OCI-M1 (cell line): ENCODE measurements at regions not wholly inside any gene's neighbourhood (a gene's known extent, or its start where the extent isn't known, plus 50 kb on each side); places are given as distances from the start of the nearest gene placed in this dataset.
A peak's percentile ranks its signal among the peaks of the same experiment; 100 is the strongest.
"Not testable (repeated sequence)": the region's sequence is repeated elsewhere in the genome, so short reads cannot be mapped to it uniquely, and the experiment has no call there.

Source experiments
- DNase-seq: peaks from one replicate; lab custom pipeline; 2025; lab: John Stamatoyannopoulos, UW

GRCh38 chr1:68848017-68848416, 351.1 kb upstream of the DEPDC1 start:
- DNase-seq: no peak

DNA sequence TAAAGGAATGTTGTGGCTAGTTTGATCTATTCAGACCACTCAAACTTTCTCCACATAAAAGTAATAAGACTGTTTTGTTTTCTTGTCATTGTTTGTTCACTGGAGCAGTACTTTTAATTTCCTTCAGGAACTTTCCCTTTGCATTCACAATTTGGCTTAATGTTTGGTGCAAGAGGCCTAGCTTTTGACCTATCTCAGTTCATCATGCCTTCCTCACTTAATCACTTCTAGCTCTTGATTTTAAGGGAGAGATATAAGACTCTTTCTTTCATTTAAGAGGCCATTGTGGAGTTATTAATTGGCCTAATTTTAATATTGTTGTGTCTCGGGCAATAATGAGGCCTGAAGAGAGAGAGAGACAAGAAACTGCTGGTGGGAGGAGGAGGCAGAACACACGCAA, 371.7 kb upstream of the DEPDC1 start:
- DNase-seq: no peak

DNA sequence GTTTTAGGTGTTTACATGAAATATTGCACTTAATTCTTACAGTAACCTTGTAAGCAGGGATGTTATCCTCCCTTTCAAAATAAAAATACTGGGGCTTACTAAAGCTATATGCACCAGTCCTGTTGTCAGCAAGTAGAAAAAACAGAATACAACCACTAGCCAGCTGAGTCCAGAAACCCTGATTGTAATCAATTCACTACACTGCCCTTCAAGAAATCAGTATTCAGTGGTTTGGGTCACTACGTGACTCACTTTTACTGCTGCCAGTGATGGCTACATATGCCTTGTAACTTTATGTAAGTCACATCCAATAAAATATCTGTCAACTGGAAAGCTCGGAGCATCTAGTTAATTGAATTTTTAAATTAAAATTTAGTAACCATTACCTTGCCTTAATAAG, 376.3 kb upstream of the DEPDC1 start:
- DNase-seq: no peak

DNA sequence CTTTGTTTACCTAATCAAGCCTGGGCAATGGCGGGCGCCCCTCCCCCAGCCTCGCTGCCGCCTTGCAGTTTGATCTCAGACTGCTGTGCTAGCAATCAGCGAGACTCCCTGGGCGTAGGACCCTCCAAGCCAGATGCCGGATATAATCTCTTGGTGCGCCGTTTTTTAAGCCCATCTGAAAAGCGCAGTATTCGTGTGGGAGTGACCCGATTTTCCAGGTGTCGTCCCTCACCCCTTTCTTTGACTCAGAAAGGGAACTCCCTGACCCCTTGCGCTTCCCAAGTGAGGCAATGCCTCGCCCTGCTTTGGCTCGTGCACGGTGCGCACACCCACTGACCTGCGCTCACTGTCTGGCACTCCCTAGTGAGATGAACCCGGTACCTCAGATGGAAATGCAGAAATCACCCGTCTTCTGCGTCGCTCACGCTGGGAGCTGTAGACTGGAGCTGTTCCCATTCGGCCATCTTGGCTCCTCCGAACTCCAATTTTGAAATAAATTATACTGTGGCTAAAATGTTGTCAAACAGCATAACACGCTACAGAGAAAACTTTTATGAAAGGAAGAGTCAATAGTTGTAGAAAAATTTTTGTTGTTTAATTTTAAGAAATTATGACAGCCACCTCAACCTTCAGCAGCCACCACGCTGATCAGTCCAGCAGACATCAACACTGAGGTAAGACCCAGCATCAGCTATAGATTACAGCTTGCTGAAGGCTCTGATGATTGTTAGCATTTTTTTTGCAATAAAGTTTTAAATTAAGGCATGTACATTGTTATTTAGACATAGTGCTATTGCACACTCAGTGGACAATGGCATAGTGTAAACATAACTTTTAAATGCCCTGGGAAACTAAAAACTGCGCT, 384.7 kb upstream of the DEPDC1 start:
- DNase-seq: not testable (repeated sequence)

- DNase-seq: no peak
These were observed 392.6 kb upstream of the DEPDC1 start for GRCh38 chr1:68889471-68889870.

- DNase-seq: no peak
These were observed 393.9 kb upstream of the DEPDC1 start for GRCh38 chr1:68890736-68891135.

GRCh38 chr1:68904477-68904876, 407.6 kb upstream of the DEPDC1 start:
- DNase-seq: no peak

DNA sequence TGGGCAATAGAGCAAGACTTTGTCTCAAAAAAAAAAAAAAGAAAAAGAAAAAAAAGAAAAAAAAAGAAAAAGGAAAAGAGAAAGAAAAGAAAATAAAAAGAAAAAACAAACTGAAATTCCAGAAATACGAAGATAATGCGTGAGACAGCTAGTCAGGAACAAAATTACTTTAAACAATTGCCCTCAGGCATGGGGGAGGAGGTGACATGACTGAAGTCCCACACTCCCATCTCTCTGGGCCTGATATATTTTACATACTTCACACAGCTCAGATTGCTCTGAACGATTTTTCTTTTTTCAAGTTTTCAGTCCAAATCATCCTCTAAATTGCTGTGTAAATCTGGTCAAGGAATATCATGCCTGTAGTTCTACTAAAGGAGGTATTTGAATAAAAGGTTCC, 409.5 kb upstream of the DEPDC1 start:
- DNase-seq: no peak

DNA sequence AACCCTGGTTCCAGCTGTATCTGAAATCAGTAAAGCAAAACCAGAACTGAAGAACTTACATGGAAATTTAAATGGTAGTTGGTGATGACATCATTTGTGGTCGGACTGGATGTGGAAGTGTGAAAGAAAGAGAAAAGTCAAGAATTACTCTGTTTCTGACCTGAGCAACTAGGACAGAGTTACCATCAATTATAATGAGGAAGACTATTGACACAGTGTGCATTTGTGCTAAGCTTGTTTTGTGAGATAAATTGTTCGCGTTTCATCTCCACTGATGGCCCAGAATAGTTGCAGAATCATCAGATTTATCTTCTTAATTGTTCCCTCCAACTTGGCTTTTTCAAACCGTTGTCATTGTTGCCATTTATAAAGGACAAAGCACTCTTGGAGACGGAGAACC, 410.6 kb upstream of the DEPDC1 start:
- DNase-seq: peak; percentile 30

GRCh38 chr1:68908316-68908715, 411.4 kb upstream of the DEPDC1 start:
- DNase-seq: no peak

GRCh38 chr1:68916221-68916902, 419.5 kb upstream of the DEPDC1 start:
- DNase-seq: peak; percentile 79

GRCh38 chr1:68917456-68917855, 420.6 kb upstream of the DEPDC1 start:
- peak; percentile 40 for DNase-seq

GRCh38 chr1:68918563-68918962, 421.7 kb upstream of the DEPDC1 start:
- no peak for DNase-seq

DNA sequence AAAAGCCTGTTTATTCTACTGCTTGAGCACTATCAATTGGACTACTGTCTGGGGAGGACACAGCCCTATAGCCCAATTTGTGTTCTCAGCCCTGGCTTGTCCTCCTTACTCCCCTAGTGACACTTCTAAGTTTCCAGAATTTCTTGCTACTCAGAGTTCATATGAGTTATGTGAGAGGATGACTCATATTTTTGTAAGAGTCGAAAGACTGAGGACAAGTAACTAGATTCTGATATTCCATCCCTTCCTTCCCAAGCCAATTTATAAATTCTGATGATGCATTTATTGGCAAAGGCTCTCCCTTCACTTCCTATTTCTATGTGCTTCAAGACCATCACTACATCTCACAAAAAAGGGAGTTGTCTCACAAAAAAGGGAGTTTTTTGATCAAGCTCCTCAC, 422.2 kb upstream of the DEPDC1 start:
- DNase-seq: no peak

DNA sequence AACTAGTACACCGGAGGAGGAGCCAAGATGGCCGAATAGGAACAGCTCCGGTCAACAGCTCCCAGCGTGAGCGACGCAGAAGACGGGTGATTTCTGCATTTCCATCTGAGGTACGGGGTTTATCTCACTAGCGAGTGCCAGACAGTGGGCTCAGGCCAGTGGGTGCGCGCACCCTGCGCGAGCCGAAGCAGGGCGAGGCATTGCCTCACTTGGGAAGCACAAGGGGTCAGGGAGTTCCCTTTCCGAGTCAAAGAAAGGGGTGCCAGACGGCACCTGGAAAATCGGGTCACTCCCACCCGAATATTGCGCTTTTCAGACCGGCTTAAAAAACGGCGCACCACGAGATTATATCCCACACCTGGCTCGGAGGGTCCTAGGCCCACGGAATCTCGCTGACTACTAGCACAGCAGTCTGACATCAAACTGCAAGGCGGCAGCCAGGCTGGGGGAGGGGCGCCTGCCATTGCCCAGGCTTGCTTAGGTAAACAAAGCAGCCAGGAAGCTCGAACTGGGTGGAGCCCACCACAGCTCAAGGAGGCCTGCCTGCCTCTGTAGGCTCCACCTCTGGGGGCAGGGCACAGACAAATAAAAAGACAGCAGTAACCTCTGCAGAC, 426.7 kb upstream of the DEPDC1 start:
- DNase-seq: not testable (repeated sequence)

GRCh38 chr1:68930101-68930500, 433.2 kb upstream of the DEPDC1 start:
- DNase-seq: no peak

GRCh38 chr1:68936530-68936929, 439.6 kb upstream of the DEPDC1 start:
- DNase-seq: no peak

GRCh38 chr1:68938051-68938666, 441.3 kb upstream of the DEPDC1 start:
- no peak for DNase-seq

GRCh38 chr1:68950036-68950435, 453.2 kb upstream of the DEPDC1 start:
- DNase-seq: no peak

DNA sequence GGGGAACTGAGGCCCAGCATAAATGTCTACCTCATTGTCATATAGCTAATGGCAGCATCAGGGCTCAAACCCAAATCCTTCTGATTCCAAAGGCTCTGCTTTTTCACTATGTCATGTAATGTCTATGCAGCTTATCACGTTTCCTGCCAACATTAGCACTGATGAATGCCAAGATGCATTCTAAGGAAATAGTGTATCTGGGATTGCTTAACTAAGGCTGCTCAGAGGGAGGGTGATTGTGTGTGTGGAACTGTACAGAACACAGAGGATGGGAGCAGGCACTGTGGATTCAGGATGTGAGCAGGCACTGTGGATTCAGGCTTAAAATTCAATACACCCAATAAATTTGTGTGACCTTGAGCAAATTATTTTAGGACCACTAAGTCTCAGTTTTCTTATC, 456.4 kb upstream of the DEPDC1 start:
- no peak for DNase-seq

- no peak for DNase-seq
These were observed 458.0 kb upstream of the DEPDC1 start for GRCh38 chr1:68954841-68955240.

GRCh38 chr1:68955424-68955823, 458.5 kb upstream of the DEPDC1 start:
- no peak for DNase-seq

GRCh38 chr1:68958958-68959357, 462.1 kb upstream of the DEPDC1 start:
- peak; percentile 54 for DNase-seq
